ENCODE measurements at regions not wholly inside any gene's neighbourhood (a gene's known extent, or its start where the extent isn't known, plus 50 kb on each side); places are given as distances from the start of the nearest gene placed in this dataset.
A peak's percentile ranks its signal among the peaks of the same experiment; 100 is the strongest.

- Mint-ChIP-seq H3K27ac (no peak overlapping the region), H3K4me3 (no peak overlapping the region), H3K36me3 (ENCODE audit: low read depth) (peaks cover 28% of the 10 kb centered on the region), H3K27me3 (ENCODE audit: insufficient read depth) (no peaks in the 10 kb centered on the region), H3K9me3 (no peaks in the 10 kb centered on the region), H3K4me1 (no peaks in the 10 kb centered on the region)
- Histone ChIP-seq H3K9ac (ENCODE audit: extremely low read depth, low read length, poor library complexity, severe bottlenecking) (no peak overlapping the region), H3K27me3 (ENCODE audit: control insufficient read depth, insufficient read depth, low read length, poor library complexity, severe bottlenecking) (no peaks in the 10 kb centered on the region), H3K27ac (ENCODE audit: low read depth, low read length) (no peak overlapping the region), H3K9me3 (ENCODE audit: control insufficient read depth, low read length) (peaks cover 11% of the 10 kb centered on the region), H3K4me3 (ENCODE audit: low read length) (no peak overlapping the region), H3K36me3 (ENCODE audit: control insufficient read depth, insufficient read depth, low read length) (peaks cover 4% of the 10 kb centered on the region), H3K4me1 (ENCODE audit: control insufficient read depth, insufficient read depth, low read length) (peaks cover 3% of the 10 kb centered on the region)
- TF ChIP-seq, protein P1, sequence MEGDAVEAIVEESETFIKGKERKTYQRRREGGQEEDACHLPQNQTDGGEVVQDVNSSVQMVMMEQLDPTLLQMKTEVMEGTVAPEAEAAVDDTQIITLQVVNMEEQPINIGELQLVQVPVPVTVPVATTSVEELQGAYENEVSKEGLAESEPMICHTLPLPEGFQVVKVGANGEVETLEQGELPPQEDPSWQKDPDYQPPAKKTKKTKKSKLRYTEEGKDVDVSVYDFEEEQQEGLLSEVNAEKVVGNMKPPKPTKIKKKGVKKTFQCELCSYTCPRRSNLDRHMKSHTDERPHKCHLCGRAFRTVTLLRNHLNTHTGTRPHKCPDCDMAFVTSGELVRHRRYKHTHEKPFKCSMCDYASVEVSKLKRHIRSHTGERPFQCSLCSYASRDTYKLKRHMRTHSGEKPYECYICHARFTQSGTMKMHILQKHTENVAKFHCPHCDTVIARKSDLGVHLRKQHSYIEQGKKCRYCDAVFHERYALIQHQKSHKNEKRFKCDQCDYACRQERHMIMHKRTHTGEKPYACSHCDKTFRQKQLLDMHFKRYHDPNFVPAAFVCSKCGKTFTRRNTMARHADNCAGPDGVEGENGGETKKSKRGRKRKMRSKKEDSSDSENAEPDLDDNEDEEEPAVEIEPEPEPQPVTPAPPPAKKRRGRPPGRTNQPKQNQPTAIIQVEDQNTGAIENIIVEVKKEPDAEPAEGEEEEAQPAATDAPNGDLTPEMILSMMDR (conservative IDR thresholded peaks at IDR 0.05): no peak
- no peak for DNase-seq
Observed at GRCh38 chr15:81774309-81774708, 271.5 kb downstream of the MEX3B start.

DNA sequence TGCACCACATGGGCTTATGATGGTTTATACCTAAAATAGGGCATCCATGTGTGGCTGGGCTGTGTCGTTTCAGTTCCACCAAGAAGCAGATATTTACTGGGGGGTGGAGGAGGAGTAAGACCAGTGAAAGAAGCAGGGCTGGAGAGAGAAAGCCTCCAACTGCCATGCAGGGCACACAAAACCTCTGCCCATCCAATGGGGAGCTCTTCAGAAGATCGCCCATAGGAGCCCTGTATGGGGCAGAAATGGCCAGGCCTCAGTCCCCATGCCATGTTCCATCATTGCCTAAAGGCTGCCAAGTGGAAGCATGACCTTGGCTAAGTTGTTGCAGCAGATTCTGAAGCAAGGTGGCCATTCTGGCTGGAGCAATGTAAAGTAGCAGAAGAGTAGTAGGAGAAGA, 277.0 kb downstream of the MEX3B start:
- Histone ChIP-seq H3K36me3 (ENCODE audit: control insufficient read depth, insufficient read depth, low read length) (peaks cover 4% of the 10 kb centered on the region), H3K4me3 (ENCODE audit: low read length) (no peak overlapping the region), H3K9ac (ENCODE audit: extremely low read depth, low read length, poor library complexity, severe bottlenecking) (no peak overlapping the region), H3K4me1 (ENCODE audit: control insufficient read depth, insufficient read depth, low read length) (peaks cover 8% of the 10 kb centered on the region), H3K27ac (ENCODE audit: low read depth, low read length) (no peak overlapping the region), H3K9me3 (ENCODE audit: control insufficient read depth, low read length) (peaks cover 11% of the 10 kb centered on the region), H3K27me3 (ENCODE audit: control insufficient read depth, insufficient read depth, low read length, poor library complexity, severe bottlenecking) (no peaks in the 10 kb centered on the region)
- peaks cover 24% of the 10 kb centered on the region for H3K36me3 Mint-ChIP-seq (ENCODE audit: low read depth)
- no peaks in the 10 kb centered on the region for H3K9me3 Mint-ChIP-seq
- H3K27ac Mint-ChIP-seq: no peak overlapping the region
- H3K4me3 Mint-ChIP-seq: no peak overlapping the region
- peak; percentile 24 for DNase-seq
- 86 to 100% methylated on average over 1 to 2 of the region's 2 CpGs for WGBS, 2 experiments (ENCODE audit: insufficient coverage in 1 of 2, insufficient read length in 1 of 2)
- peaks cover 24% of the 10 kb centered on the region for H3K4me1 Mint-ChIP-seq
- no peaks in the 10 kb centered on the region for H3K27me3 Mint-ChIP-seq (ENCODE audit: insufficient read depth)
- TF ChIP-seq, protein P1 (conservative IDR thresholded peaks at IDR 0.05): no peak

GRCh38 chr15:81766829-81767475, 278.9 kb downstream of the MEX3B start:
- peaks cover 36% of the 10 kb centered on the region for H3K4me1 Mint-ChIP-seq

More at GRCh38 chr15:81766829-81767475, 278.9 kb downstream of the MEX3B start:
- DNase-seq: no peak
- TF ChIP-seq, protein P1 (conservative IDR thresholded peaks at IDR 0.05): no peak
- Mint-ChIP-seq H3K27ac (no peak overlapping the region), H3K4me3 (no peak overlapping the region), H3K36me3 (ENCODE audit: low read depth) (peaks cover 23% of the 10 kb centered on the region), H3K27me3 (ENCODE audit: insufficient read depth) (no peaks in the 10 kb centered on the region), H3K9me3 (no peaks in the 10 kb centered on the region)
- no peak overlapping the region for H3K27ac ChIP-seq (ENCODE audit: low read depth, low read length)
- peaks cover 12% of the 10 kb centered on the region for H3K4me1 ChIP-seq (ENCODE audit: control insufficient read depth, insufficient read depth, low read length)
- no peaks in the 10 kb centered on the region for H3K27me3 ChIP-seq (ENCODE audit: control insufficient read depth, insufficient read depth, low read length, poor library complexity, severe bottlenecking)
- 92% methylated on average over 1 of the region's 1 CpG; no CpG with 5 or more reads in 1 of the 2 experiments for WGBS, 2 experiments (ENCODE audit: insufficient coverage in 1 of 2, insufficient read length in 1 of 2)
- H3K9ac ChIP-seq (ENCODE audit: extremely low read depth, low read length, poor library complexity, severe bottlenecking): no peak overlapping the region
- H3K4me3 ChIP-seq (ENCODE audit: low read length): no peak overlapping the region
- peaks cover 11% of the 10 kb centered on the region for H3K9me3 ChIP-seq (ENCODE audit: control insufficient read depth, low read length)
- peaks cover 4% of the 10 kb centered on the region for H3K36me3 ChIP-seq (ENCODE audit: control insufficient read depth, insufficient read depth, low read length)

All from endodermal cell (in vitro differentiated cells).